ENCODE measurements at regions not wholly inside any gene's neighbourhood (a gene's known extent, or its start where the extent isn't known, plus 50 kb on each side); places are given as distances from the start of the nearest gene placed in this dataset.

DNA sequence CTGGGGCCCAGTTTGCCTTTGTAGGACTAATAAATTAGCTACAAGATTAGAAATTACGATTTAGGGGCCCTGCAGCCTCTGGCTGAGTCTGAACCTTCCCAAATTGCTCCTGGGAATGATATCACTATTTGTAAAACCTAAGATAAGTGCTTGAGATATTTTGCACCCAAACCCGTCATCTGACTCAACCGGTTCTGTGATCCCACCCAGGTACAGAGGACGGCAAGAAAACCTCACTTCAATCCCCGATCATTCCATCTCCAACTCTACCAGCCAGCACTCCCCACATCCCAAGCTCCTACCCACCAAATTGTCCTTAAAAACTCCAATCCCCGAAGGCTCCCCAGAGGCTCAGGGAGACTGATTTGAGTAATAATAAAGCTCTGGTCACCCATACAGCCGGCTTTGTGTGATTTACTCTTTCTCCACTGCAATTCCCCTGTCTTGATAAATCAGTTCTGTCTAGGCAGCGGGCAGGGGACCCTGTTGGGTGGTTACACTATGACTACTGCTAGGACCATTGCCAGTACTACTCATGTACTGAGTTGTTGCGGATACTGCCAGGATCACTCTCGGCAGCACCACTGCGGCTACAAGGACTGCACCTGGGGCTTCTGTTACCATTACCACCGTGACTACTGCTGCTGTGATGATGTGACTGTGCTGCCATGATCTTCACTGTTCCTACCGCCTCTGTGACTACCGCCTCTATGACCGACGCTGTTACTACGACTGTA is 73.1 kb downstream of the IRF8 start:
- no peak for DNase-seq (ENCODE audit: low spot score)

DNA sequence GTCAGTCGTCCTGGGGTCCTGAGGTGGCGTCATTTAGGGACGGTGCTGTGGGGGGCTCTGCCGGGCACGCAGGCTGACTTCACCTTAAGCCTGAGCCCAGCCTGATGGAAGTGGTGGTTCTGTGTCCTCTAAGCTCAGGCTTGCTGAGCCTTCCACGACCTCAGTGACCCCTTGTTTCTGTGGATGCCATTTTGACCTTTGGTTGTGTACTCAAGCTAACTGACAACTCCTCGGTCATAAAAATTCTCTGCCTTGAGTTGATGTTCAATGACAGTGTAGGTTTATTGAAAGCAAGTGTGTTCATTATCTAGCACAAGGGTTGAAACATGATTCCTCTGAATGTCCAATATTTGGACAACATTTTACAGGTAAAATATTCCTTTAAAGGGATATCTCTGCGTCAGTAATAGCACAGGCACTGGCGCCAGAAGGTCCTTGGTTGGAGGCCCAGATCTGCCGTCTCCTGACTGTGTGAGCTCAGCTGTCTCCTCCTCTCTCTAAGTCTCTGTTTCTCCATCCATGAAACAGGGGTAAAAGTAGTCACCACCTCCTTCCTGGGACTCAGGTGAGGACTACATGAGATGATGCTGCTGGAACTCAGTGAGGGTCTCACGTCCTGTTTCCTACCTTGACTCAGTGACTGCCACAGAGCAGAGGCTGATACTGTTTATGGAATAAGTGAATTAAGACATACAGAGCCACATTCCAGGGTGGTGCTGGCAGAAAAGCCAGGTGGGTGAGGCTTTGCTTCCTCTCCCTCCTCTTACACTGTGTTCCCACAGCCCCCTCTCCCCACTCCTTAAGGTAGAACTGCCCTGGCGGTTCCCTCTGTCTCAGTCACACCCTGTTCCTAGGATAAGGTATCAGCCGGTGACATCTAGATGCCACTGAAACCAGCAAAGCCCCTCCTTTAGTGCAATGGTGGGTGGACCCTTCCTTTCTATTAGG is 75.7 kb downstream of the IRF8 start:
- no peak for DNase-seq (ENCODE audit: low spot score)

DNA sequence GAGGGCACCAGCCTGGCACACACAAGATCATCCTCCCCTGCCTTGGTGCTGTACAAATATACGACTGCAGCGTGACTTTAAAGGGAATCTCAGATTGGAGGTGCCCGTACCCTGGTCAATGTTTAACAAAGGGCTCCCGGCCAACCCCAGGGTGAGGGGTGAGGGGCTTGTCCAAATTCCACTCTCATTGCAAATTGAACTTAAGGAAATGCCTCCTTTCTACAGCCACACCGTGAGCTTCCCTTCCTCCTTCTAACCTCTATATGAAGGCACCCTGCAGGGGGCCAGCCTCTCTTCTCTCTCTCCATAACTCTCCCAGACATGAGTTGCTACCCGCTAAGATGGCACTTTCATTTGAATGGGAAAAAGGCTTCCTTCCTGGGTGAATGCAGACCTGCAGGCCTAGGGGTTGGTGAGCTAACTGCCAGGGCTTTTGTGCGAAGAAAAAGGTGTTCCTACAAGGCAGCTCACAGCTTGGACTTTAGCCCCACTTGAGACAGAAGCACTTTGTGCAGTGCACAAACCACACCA is 76.6 kb downstream of the IRF8 start:
- DNase-seq (ENCODE audit: low spot score), result no peak

DNA sequence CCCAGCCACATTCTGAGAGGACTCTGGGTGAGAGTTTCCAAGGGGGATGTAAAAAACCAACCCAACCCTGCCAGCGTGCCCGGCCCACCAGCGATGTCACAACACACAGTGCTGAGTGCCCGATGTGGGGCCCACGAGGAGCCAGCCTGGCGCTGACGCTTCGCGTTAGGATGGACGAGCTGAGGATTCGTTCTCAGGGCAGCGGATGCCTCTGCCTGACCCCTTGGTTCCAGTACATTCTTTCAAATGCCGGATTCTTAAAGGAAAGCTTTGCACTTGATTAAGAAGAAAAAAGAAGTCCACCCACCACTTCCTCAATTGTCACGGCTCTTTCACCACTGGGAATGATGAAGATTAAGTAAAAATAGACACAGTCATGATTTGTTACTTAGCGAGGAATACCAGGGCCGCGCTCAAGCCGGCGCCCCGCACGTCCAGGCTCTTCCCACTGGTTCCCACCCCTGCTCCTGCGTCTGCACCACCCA is 79.4 kb downstream of the IRF8 start:
- no peak for DNase-seq (ENCODE audit: low spot score)

DNA sequence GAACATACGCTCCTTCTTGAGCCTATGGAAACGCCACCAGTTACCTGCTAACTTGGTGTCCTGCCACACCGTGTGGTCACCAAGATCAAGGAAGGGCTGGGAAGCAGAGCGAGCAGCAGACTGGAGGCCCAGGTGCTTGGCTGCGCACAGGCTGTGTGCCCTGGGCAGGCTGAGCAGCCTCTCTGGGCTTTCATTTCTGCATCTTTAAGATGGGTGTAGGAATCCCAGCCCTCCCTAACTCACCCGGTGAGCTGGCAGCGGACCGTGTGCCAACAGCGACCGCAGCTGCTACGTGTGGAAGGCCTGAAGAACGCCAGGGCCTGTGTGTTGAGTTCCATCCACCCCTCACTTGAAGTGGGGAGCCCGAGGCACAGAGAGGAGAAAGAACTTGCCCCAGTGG is 80.0 kb downstream of the IRF8 start:
- DNase-seq (ENCODE audit: low spot score), result no peak

DNA sequence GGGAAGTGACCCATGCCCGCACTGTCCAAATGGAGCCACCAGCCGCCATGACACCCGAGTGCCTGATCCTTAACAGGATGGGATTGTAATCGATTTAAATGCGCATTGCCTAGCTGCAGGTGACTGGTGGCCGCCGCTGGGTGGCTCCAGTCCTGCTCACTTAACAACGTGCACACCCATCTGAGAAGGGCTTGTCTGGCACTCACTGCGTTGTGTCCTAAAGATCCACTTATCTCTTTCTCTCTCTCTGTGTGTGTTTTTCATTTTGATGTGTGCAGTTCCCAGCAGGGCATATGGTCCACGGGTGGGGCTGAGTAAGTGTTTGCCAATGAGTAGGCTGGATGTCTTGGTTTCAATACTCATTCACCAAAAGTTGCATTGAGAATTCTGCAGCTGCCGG is 80.6 kb downstream of the IRF8 start:
- no peak for DNase-seq (ENCODE audit: low spot score)

DNA sequence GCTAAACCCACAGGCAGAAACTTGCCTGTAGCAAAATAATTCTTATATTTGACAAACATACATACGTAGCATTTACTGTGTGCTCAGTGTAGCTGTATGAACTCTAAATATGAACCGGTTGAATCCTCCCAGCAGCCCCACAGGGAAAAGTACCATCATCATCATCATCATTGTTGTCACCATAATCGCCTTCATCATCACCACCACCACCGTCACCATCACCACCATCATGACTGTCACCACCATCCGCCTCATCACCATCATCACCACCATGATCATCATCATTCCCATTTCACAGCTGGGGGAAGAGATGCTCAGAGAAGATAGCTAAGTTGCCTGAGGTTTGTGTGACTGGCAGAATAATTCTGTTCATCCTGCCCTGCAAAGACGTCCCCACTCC is 81.7 kb downstream of the IRF8 start:
- no peak for DNase-seq (ENCODE audit: low spot score)

DNA sequence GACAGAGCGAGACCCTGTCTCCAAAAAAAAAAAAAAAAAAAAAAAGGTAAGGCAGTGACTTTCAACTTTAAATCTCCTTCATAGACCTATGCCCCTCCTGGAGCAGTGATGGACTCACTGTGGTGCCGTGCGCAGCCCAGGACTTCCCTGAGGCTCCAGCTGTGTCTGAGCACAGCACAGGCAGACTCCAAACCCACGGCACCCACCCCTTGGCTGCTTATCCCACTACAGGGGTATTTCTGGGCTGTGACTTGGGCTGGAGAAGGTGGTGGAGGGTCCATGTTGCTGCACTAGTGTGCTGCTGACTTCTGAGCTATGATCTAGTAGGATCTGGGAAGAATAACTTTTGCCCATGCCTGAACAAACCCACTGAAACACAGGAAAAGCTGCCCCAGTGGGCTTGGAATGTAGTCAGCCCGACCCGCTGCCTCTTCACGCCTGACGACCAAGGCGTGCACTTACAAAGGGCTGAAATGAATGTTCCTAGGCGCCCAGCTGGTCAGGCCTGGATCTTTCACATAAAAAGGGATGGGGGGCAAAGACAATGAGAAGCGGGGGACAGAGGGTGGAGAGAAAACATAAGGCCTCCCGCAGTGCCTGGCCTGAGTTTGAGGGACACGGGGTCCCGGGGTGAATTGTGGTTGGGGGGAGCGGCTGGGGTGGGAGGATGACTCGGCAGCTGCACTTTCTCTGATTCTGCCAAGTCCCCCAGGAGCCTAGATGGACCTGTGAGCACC is 83.0 kb downstream of the IRF8 start:
- DNase-seq (ENCODE audit: low spot score), result no peak

DNA sequence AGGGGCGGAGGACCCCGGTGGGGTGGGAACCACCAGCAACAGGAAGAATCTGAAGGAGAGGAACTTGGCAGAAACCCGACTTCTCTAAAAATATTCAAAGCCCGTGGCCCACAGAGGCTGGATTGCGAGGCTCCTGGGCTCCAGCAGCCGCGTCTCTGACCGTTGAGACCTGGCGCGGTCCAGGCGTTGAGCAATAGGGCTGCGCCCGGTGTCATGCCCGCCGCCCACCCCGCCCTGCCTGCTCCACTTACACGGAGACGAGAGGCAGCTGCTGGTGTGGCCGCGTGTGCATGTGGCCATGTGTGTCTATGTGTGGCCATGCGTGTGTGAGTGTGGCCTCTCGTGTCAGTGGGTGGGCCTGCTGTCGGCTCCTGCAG is 83.6 kb downstream of the IRF8 start:
- no peak for DNase-seq (ENCODE audit: low spot score)

DNA sequence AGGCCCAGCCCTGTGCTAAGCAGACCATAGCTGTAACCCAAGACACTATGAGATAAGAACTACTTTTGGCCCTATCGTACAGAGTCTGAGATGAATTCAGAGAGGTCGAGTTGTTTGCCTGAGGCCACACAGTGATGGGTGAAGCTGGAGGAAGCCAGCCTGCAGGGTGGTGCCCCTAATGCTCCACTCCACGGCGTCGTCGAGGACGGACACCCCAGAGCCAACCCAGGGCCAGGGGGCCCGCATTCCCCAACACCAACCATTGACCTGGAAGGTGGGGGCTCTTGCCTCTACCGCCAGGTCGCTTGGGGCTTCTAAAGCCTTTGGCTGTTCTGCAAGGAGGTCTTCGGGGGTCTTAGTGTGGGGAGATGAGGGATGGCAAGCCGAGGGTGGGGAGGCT is 84.1 kb downstream of the IRF8 start:
- DNase-seq (ENCODE audit: low spot score), result no peak

DNA sequence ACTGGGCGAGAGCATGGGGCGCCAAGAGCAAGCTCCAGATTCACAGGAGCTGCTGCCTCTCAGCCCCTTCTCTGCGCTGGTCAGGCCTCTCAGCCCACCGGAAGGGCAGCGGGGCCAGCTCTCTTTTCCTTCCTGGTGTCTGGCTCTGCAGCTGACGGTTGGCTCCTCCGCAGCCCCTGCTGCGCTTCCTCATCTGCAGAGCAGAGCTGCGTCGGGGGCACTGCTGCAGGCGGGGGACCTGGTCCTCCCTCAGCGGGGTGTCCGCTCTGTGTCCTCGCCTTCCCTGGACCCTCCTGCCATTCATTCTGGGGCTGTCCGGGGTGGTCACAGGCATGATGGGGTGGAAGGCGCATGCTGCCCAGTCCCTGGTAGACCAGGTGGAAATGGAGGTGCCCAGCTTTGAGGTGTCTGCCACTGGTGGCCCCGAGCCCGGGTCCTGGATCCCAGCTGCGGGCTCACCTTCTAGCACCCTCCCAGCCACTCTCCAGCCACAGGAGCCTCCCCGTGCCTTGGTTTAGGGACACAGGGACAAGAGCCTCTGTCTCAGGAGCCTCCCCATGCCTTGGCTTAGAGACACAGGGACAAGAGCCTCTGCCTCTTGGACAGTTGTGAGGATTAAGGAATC is 84.8 kb downstream of the IRF8 start:
- no peak for DNase-seq (ENCODE audit: low spot score)

DNA sequence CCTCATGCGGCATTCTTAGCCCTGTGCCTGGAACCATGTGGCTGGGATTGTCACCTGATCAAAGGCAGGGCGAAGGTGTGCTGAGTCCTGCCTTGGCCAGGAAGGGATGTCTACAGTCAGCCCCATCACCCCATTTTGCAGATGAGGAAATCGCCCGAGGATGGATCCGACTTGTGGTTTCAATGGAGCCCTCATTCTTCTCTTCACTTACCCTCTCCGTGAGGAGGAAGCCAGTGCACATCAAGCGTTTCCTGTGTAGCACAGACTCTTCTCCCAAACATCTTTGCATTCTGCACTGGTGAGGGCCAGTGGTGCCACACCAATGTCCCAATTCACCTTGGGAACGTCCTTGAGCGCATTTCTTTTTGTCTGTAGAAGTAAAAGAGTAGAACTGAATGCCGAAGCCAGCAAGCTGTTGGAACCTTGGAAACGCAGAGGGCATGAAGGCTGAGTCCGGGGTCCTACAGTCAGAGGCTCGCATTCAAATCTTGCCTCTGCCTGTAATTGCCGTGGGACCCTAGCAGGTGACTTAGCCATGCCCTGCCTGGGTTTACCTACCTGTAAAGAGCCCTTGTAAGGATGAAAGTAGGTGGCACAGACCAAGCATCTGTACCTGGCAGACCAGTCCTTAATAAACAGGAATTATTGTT is 85.4 kb downstream of the IRF8 start:
- no peak for DNase-seq (ENCODE audit: low spot score)

DNA sequence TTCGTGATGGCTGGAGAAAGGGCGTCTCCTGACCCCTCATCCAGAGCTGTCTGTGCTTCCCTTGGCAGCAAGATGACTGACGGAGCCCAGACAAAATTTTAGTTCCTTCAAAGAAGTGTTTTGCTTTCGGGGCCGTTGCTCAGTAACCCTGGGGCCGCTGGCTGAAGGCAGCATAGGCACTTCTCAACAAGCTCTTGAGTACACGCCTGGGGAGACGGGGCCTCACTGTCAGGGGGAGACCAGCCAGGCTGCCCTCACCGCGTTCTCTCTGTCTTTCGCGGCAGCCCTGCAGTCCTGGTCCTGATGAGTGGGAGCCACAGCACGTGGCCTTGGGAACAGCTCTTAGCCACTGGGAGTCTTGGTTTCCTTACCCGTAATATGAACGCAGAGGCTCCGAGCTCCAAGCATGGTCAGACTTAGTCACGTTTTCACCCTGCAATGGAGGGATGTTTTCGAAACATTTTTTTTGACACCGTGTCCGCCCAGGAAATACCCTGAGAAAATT is 86.0 kb downstream of the IRF8 start:
- DNase-seq (ENCODE audit: low spot score), result no peak

DNA sequence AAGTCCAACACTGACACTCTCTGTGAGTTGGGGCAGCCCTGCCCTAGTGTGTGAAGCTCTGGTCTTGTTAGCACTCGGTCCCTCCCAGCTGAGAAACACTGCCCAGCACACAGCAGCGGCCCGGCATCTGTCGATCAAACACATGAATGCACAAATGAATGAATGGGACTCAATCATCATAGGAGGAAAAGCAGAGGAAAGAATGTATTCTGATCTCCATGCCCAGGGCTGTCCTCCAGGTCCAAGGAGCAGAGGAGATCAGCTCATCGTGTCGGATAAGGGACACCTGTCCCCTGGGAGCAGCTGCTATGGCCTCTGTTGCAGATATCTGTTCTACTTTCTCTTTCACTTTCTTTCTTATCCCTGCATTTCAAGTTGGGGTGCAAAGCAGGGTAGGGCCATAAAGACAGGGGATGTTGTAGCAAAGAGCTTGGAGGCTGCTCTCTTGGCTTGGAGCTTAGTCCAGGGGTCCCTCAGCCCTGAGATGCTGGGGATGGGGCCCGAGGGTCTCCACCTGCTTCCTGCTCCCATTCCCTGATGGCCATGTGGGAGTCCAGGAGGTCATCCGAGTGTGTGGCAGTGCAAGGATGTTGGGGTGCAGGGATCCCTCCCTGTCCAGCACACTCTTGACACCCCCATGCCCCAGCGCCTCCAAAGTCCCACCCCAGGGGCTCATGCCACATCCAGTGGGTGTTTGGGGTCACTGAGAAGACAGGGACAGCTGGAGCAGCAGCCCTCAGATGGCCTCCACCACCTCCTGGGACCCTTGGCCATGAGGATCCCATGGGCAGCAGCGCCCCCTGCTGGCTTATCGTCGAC is 88.2 kb downstream of the IRF8 start:
- peak; percentile 12 for DNase-seq (ENCODE audit: low spot score)

DNA sequence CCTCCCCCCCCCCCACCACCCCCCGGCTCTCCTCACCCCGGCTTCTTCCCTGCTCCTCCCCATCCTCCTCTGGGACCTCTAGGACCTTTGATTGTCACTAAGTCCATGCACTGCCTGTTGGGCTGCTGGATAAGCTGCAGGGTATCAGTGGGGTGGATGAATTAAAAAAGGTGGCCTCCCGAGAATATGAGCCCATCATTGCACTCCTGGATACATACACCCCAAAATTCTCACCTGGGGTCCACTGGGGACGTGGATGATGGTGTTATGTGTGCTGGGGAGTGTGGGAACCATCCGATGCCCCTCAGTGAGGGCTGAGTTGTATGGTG is 88.8 kb downstream of the IRF8 start:
- DNase-seq (ENCODE audit: low spot score), result no peak

DNA sequence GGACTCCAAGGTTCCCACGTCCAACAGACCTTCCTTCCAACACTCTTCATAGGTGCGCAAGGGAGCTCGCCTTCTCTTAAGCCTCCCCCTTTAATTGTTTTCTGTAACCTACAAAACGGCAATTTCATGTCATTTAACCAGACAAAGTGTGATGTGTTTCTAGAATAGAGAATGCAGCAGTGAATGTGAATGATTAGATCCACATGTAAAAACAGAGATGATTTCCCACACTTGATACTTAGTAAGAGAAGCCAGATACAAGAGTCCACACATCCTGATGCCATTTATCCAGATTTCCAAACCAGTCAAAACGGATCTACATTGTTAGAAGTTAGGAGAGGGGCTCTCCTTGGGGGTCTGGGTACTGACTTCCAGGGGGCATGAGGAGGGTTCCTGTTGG is 89.3 kb downstream of the IRF8 start:
- DNase-seq (ENCODE audit: low spot score), result no peak

DNA sequence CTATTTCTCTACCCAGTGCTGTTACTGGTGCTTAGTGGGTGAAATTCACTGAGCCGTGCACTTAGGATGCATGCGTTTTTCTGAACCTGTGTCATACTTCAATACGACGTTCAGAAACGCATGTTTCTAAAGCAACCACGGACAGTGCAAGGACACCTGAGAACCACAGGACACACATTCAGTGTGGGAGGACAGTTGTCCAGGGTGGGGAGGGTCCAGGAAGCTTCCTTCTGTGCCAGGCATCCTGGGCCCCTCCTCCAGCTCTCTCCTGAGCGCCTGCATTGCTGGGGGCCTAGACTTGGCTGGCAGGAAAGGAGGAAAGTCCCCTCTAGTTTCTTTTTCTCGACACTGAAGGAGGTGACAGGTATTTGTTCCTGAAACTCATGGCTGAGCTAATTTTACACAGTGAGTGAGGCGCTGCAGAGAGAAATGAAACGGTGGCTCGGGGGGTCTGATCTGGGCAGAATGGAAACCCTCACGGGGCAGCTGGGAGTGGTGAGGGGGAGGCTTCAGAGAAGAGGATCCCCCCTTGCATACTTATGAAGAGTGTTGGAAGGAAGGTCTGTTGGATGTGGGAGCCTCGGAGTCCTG is 89.9 kb downstream of the IRF8 start:
- no peak for DNase-seq (ENCODE audit: low spot score)

DNA sequence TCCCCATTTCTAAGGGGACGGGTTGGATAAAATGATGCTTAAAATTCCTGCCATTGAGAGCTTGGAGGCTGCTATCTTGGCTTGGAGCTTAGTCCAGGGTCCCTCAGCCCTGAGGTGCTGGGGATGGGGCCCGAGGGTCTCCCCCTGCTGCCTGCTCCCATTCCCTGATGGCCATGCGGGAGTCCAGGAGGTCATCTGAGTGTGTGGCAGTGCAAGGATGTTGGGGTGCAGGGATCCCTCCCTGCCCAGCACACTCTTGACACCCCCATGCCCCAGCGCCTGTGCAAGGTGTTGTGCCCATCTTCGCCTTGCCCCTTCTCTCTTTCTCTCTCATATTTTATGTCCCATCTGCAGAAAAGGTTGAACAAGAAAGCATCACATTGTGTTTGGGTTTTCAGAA is 90.4 kb downstream of the IRF8 start:
- DNase-seq (ENCODE audit: low spot score), result no peak

DNA sequence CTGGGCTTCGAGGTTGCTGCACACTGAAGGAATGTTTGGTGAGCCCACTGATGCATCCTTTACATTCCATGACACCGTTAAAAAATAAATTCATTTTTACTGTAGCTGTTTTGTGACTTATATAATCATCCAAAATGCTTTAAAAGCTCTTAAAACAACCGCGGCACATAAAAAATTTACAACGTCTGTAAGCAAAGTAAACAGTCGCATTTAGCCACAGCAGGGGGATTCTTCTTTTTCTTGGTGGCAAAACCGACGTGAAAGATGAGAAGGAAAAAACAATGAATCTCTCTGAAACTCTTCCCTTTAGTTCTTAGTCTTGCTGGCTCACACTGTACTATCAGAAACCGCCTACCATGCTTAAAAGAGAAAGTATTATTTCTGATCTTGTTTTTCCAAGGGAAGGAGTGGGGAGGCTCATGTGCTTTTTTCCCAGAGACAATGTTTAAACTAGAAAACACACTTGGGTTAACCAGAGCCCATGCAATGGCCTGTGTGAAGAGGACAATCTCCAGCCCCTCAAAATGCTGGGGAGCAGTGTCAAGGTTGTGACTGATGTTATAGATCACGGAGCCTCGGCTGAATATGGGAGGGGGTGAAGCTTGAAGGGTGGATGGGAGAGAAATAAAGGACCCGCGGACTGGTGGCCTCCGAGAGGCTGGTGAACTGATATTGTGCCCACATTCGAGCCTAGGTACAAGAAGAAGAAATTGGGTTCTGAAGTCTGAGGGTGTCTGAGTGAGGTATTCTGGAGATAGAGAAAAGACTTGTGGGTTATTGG is 91.1 kb downstream of the IRF8 start:
- no peak for DNase-seq (ENCODE audit: low spot score)

Measured in CD4-positive, alpha-beta T cell treated with Interleukin-2 at 100 ng/mL for 4 hours (primary cell).